ENCODE measurements at regions not wholly inside any gene's neighbourhood (a gene's known extent, or its start where the extent isn't known, plus 50 kb on each side); places are given as distances from the start of the nearest gene placed in this dataset.

- H3K4me3 ChIP-seq = no peak overlapping the region
- no peaks in the 10 kb centered on the region for H3K79me2 ChIP-seq (ENCODE audit: insufficient read depth)
- H3K9ac ChIP-seq = no peak overlapping the region
- H4K20me1 ChIP-seq (ENCODE audit: insufficient read depth) = no peaks in the 10 kb centered on the region
- H3K9me3 ChIP-seq (ENCODE audit: low read depth) = no peaks in the 10 kb centered on the region
- H3K4me2 ChIP-seq (ENCODE audit: unreplicated experiment) = no peak overlapping the region
- H3K9me2 ChIP-seq (ENCODE audit: insufficient read depth) = no peaks in the 10 kb centered on the region
- no peak overlapping the region for H3K27ac ChIP-seq
- H3K36me3 ChIP-seq (ENCODE audit: low read depth) = no peaks in the 10 kb centered on the region
- 18 to 21% methylated on average over 9 of the region's 9 CpGs for WGBS, 2 experiments (ENCODE audit: low coverage in 1 of 2, low lambda C conversion rate in 2 of 2, missing lambda C conversion rate in 2 of 2)
- DNase-seq = peak; percentile 40
- in situ Hi-C loops (cut with MboI) = loop anchor here (25.0 kb wide), 1 partner anchor 92 kb away; no protein-coding TSS in a partner anchor
- no peaks in the 10 kb centered on the region for H3K27me3 ChIP-seq (replicated peaks; ENCODE audit: insufficient read depth)
- TF ChIP-seq EZH2phosphoT487 (IDR thresholded peaks at IDR 0.05; ENCODE audit: insufficient read depth, low read depth) (no peak), EZH2 (IDR thresholded peaks at IDR 0.05; ENCODE audit: insufficient read depth, poor library complexity, severe bottlenecking) (no peak)
- no peak overlapping the region for H2AFZ ChIP-seq
- no peaks in the 10 kb centered on the region for H3K4me1 ChIP-seq (ENCODE audit: insufficient read depth)
- H3F3A ChIP-seq (ENCODE audit: insufficient read depth) = no peaks in the 10 kb centered on the region
Observed at GRCh38 chr14:106044949-106045596, 518.7 kb downstream of the TMEM121 start.

GRCh38 chr14:106051796-106052195 is 525.4 kb downstream of the TMEM121 start:
- Histone ChIP-seq H3K27ac (no peak overlapping the region), H3K4me1 (ENCODE audit: insufficient read depth) (no peaks in the 10 kb centered on the region), H2AFZ (no peak overlapping the region), H3K79me2 (ENCODE audit: insufficient read depth) (no peaks in the 10 kb centered on the region), H3K36me3 (ENCODE audit: low read depth) (no peaks in the 10 kb centered on the region), H3K4me3 (no peak overlapping the region), H3F3A (ENCODE audit: insufficient read depth) (no peaks in the 10 kb centered on the region), H3K9ac (no peak overlapping the region), H3K9me3 (ENCODE audit: low read depth) (no peaks in the 10 kb centered on the region), H3K27me3 (replicated peaks; ENCODE audit: insufficient read depth) (no peaks in the 10 kb centered on the region), H3K4me2 (ENCODE audit: unreplicated experiment) (no peak overlapping the region), H3K9me2 (ENCODE audit: insufficient read depth) (no peaks in the 10 kb centered on the region), H4K20me1 (ENCODE audit: insufficient read depth) (no peaks in the 10 kb centered on the region)
- DNase-seq = no peak
- TF ChIP-seq EZH2phosphoT487 (IDR thresholded peaks at IDR 0.05; ENCODE audit: insufficient read depth, low read depth) = no peak
- TF ChIP-seq EZH2 (IDR thresholded peaks at IDR 0.05; ENCODE audit: insufficient read depth, poor library complexity, severe bottlenecking) = no peak
- in situ Hi-C loops (cut with MboI) = no loop called here
- WGBS, 2 experiments (ENCODE audit: low coverage in 1 of 2, low lambda C conversion rate in 2 of 2, missing lambda C conversion rate in 2 of 2) = 19 to 34% methylated on average over 2 of the region's 2 CpGs

- DNase-seq = no peak
- Histone ChIP-seq H3K9me3 (ENCODE audit: low read depth) (no peaks in the 10 kb centered on the region), H3K36me3 (ENCODE audit: low read depth) (no peaks in the 10 kb centered on the region), H3K79me2 (ENCODE audit: insufficient read depth) (no peaks in the 10 kb centered on the region), H2AFZ (no peak overlapping the region), H3K9me2 (ENCODE audit: insufficient read depth) (no peaks in the 10 kb centered on the region), H3K9ac (no peak overlapping the region), H3F3A (ENCODE audit: insufficient read depth) (no peaks in the 10 kb centered on the region), H3K27ac (no peak overlapping the region), H3K4me2 (ENCODE audit: unreplicated experiment) (no peak overlapping the region), H3K4me1 (ENCODE audit: insufficient read depth) (no peaks in the 10 kb centered on the region), H3K4me3 (no peak overlapping the region), H4K20me1 (ENCODE audit: insufficient read depth) (no peaks in the 10 kb centered on the region), H3K27me3 (replicated peaks; ENCODE audit: insufficient read depth) (no peaks in the 10 kb centered on the region)
- in situ Hi-C loops (cut with MboI) = no loop called here
- WGBS, 2 experiments (ENCODE audit: low coverage in 1 of 2, low lambda C conversion rate in 2 of 2, missing lambda C conversion rate in 2 of 2) = 24 to 30% methylated on average over 6 of the region's 6 CpGs
- TF ChIP-seq EZH2 (IDR thresholded peaks at IDR 0.05; ENCODE audit: insufficient read depth, poor library complexity, severe bottlenecking) (no peak), EZH2phosphoT487 (IDR thresholded peaks at IDR 0.05; ENCODE audit: insufficient read depth, low read depth) (no peak)
Observed at GRCh38 chr14:106055289-106055688, 528.9 kb downstream of the TMEM121 start.

GRCh38 chr14:106058342-106058741 is 532.0 kb downstream of the TMEM121 start:
- H4K20me1 ChIP-seq (ENCODE audit: insufficient read depth) = no peaks in the 10 kb centered on the region
- H2AFZ ChIP-seq = no peak overlapping the region
- no peaks in the 10 kb centered on the region for H3K4me1 ChIP-seq (ENCODE audit: insufficient read depth)
- H3K27me3 ChIP-seq (replicated peaks; ENCODE audit: insufficient read depth) = no peaks in the 10 kb centered on the region
- no peak overlapping the region for H3K4me2 ChIP-seq (ENCODE audit: unreplicated experiment)
- H3K4me3 ChIP-seq = no peak overlapping the region
- no peaks in the 10 kb centered on the region for H3K79me2 ChIP-seq (ENCODE audit: insufficient read depth)
- WGBS, 2 experiments (ENCODE audit: low coverage in 1 of 2, low lambda C conversion rate in 2 of 2, missing lambda C conversion rate in 2 of 2) = 9% methylated on average over 8 of the region's 8 CpGs
- DNase-seq = no peak
- no peak overlapping the region for H3K27ac ChIP-seq
- in situ Hi-C loops (cut with MboI) = no loop called here
- no peaks in the 10 kb centered on the region for H3K36me3 ChIP-seq (ENCODE audit: low read depth)
- no peaks in the 10 kb centered on the region for H3F3A ChIP-seq (ENCODE audit: insufficient read depth)
- TF ChIP-seq EZH2phosphoT487 (IDR thresholded peaks at IDR 0.05; ENCODE audit: insufficient read depth, low read depth) = no peak
- TF ChIP-seq EZH2 (IDR thresholded peaks at IDR 0.05; ENCODE audit: insufficient read depth, poor library complexity, severe bottlenecking) = no peak
- H3K9ac ChIP-seq = no peak overlapping the region
- H3K9me3 ChIP-seq (ENCODE audit: low read depth) = no peaks in the 10 kb centered on the region
- H3K9me2 ChIP-seq (ENCODE audit: insufficient read depth) = no peaks in the 10 kb centered on the region
